NCI-H2029 (cell line): ENCODE measurements at regions not wholly inside any gene's neighbourhood (a gene's known extent, or its start where the extent isn't known, plus 50 kb on each side); places are given as distances from the start of the nearest gene placed in this dataset.

Experiments
- DNase-seq: peaks from one replicate; lab custom pipeline; 2025; lab: John Stamatoyannopoulos, UW

DNA sequence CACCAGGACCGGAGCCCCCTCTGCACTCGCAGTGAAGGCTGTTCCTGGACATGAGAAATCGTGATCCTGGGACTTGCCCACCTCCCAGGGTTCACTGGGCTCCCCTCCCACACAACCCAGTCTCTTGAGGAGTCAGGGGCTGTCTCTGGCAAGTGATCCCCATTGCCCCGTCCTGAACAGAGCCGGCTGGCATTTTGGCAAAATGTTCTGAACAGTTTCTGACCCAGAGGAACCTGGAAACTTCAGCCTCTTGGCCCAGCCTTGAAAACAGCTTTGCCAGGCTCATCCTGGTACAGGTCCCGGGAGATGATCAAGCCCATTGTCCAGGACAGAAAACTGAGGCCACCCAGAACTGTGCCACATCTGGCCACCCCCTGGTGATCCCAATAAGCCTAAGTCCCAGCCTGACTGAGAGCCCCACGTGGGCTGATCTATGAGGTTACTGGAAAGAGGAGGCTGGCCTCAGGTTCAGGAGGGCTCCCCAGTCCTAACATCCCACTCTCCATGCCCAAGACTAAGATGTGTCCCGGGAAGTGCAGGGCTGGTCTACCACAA is 115.7 kb downstream of the OAT start:
- no peak for DNase-seq

DNA sequence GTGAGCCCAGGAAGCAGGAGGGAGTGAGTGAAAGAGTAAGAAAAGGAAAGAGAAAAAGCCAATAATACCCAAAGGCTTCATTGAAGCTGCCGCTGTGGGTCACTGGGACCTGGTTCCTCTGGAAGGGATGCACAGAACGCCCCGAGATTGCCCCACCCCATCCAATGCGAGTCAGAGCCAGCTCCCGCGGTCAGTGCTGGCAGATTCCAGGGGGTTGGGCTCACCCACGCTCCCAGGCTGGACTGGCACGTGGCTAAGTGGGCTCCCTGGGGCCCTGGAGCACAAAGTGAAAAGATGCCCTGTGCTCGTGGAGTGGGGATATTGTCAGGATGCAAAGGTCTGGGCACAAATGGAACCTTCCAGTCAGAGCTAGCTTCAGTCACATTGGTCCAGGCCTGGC is 117.0 kb downstream of the OAT start:
- DNase-seq: no peak

DNA sequence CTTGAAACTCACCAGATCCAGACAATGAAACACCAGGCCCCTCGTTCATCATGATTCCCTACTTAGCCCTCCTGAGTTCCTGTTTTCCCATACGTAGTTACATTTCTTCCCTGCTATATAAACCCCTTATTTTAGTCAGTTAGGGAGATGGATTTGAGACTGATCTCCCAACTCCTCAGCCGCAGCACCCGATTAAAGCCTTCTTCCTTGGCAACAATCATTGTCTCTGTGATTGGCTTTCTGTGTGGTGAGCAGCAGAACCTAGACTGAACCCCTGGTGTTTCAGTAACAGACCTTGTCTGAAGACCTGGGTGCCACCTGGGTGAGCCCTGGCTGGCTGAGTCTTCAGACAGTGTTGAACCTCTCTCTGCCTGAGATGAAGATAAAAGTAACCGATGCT is 118.0 kb downstream of the OAT start:
- no peak for DNase-seq

DNA sequence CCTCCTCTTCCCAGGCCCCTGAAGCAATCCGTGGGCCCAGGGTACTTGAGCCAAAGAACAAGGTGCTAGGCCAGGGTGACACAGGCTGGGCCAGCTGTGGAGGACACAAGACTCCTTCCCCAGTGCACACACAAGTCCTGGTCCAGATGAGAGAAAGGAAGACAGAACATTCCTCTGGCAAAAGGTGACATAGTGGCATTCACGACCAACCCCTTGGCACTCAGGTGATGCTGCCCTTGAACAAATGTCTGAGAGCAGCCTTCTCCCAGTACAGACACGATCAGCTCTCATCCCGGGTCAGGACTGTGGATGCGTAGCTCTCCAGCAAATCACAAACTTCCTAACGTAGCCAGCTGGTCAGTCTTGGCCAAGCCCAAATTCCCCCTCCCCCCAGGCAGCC is 118.5 kb downstream of the OAT start:
- no peak for DNase-seq

DNA sequence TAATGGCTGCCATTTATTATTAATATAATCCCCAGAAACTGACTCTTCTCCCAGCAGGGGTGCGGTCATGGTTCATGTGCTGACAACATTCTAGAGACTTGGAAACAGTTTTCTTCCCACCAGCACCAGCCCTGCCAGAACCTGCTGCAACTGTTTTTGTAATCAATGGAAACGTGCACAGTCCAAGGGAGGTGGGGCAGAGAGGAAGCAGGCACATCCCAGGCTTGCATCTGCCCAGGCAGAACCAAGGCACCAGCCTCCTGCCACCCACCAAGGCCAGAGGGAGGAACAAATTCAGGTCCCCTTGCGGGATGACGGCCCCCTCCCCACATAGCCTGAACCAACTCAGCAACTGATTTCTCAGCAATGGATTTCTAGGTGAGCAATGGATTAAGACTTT is 119.0 kb downstream of the OAT start:
- DNase-seq: no peak

DNA sequence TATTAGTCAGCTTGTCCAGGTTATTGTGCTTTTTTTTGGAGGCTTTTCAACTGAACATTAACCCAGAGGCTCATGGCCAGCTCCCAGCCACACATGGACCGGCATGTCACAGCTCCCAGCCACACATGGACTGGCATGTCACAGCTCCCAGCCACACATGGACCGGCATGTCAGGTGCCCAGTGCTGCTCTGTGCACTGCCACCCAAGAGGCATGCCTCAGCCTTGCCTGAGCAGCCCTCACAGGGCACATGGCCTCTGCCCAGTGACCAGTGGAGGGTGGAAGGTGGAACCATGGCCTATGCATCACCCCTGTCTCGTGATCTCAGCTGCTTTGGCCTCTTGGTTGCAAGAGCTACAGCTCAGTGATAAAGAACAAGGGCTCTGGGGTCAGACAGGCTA is 119.8 kb downstream of the OAT start:
- DNase-seq: no peak

DNA sequence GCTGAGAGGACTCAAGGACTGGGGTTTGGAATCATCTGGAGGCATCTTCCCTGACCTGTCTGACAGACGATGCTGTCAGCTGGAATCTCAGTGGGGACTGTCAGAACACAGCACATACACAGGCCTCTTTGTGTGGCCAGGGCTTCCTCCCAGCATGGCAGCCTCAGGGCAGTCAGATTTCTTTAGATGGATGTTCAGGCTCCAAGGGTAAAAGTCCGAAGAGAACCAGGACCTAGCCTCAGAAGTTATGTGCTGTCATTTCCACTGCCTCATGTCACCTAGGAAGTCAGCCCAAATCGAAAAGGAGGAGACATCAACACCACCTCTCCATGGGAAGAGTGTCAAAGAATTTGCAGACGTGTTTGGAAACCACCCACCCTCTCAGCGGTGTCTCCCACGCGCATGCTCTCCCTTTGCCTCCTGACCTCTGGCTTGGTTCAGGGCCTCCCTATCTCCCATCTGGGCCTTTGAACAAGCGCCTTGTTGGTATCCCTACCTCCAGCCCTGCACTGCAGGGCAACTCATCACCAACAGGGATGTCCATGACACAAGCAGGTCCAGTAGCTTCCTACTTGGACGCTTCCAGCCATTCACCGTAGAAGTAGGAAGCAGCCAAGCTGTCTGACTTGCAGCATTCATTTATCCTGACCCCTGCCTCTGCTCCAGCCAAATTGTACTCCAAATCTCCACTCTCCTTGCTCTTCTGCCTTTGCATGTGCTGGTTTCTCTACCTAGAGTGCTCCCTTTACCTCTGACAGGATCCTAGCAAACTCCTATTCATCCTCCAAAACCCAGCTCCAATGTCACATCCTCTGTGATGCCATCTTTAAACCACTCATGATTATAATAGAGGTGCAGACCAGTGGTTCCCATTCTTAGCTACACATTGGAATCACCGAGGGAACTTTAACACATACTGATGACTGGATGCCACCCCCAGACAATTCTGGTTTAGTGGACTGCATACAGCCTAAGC is 121.6 kb downstream of the OAT start:
- DNase-seq: no peak

DNA sequence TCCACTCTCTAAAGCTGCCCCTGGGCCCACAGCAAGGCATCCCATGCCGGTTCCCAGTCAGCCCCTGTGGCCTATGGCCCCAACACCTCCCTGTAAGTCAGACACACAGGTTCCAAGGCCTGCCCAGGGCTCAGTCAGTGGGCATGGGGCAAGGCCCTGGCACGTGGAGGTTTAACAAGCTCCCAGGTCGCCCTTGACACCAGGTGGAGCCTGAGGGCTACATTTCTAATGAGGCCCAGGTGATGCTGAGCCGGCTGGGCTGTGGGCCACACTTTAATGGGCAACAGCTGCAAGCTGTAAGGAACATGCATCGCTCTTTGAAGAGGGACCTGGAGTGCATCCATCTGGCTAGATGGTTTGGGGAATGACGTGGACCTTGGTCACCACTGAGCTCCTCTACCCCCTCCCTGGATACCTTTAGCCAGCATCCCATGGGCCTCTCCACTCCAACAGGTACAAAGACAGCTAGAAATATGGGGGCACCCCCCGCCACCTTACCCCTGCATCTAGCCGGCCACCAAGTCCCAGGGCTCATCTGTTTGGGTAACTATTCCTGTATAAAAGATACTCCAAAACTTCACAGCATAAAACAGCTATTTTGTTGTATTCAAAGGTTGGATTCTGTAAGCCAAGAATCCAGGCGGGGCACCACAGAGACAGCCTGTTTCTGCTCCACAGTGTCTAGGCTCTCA is 122.5 kb downstream of the OAT start:
- peak; percentile 64 for DNase-seq

DNA sequence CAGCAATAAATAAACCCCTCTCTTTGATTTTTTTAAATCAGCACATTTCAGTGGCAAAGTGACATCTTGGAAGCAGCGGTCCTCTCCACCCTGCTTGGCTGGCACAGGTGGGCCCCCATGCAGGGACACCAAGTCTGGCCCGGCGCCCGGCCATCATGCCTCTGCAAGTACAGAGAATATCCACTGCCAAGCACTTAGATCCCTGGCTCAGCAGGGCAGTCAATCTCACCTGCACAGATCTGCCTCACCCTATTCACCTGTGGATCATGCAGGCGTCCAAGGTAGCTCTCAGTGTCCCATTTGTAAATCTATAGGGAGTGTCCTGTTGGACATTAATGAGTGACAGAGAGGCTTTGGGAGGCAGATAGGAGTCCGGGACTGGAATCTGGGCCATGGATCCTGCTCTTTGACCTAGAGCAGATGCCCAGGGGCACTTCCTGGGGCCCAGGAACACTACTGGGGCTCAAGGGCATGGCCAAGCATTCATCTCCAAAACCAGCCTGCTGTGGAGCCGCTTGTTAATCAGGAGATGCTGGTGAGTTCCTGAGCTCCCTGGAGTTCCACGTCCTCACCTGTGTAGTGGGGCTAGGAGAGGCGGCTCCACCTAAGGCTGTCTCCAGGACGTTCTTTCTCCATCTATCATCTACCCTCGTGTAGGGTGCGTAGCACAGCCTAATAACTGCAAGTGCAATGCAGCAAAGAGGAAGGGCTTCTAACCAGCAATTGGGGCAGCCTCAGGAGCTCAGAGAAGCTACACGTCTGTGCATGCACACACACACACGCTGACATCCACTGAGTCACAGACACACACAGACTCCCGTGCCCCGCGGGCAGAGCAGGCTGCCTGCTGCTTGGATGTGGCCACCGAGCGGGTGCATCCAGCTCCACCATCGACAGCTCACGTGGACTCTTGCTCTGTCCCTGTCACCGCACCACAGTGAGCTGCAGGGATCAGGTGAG is 123.6 kb downstream of the OAT start:
- DNase-seq: no peak

DNA sequence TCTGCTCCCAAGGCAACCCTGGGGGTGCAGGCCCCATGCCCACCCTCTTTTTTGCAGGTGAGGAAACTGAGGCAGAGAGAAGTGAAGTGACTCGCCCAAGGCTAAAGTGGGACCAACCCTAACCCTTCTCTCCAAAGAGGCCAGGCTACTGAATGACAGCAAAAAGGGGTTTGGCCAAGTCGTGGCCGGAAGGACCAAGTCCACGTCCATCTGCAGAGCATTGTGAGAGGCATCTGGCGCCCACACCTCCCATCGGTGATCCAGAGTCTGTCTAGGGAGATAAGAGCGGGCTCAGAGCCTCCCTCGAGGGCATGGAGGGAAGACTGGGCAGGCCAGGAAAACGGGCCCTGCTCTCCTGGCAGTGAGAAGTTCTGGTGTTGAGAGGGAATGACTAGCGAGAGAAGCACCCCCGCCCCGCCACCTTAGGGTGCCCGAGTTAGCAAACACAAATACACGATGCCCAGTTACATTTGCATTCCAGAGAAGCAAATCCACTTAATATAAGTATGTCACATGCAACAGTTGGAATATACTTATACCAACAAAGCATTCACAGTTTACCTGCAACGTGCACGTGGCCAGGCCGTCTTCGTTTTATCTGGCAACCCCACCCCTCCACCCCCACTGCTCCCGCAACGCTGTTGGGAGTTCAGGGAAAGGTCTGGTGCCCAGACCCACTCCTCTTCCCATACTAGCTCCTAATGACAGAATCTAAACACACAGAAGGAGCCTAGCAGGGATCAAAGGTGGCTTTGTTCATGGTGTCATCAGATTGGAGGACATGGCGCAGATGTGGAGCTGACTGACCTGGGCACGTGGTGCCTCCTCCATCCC is 124.9 kb downstream of the OAT start:
- no peak for DNase-seq

DNA sequence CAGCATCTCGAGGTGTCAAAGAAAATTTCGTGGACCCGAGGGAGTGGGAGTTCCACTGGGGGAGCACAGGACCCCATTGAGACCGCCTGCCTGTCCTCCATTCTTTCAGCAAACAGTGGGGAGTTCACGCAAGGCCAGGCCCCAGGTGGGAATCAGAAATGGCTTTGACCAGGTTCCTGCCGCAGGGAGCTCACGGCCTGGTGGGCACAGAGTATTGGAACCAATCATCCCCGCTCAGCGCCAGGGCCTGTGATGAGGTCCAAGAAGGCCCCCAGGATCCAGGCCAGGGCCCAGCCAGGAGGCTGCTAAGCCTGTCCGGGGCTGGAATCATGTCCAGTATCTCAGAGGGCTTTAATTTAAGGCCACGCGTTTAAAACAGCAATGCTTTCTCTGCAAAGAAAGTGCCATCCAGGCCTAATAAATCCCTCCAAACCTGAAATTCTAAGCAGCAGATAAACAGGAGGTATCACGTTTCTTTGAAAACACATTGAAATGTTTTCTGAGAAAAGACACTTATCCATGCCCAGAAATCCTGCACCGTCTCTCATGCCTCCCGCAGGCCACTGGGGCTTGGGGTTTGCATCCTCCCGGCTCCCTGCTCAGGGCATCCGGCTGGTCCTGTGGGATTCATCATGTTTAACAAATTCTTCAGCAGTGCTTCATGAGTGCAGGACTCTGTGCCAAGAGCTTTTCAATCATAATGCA is 125.7 kb downstream of the OAT start:
- DNase-seq: no peak

DNA sequence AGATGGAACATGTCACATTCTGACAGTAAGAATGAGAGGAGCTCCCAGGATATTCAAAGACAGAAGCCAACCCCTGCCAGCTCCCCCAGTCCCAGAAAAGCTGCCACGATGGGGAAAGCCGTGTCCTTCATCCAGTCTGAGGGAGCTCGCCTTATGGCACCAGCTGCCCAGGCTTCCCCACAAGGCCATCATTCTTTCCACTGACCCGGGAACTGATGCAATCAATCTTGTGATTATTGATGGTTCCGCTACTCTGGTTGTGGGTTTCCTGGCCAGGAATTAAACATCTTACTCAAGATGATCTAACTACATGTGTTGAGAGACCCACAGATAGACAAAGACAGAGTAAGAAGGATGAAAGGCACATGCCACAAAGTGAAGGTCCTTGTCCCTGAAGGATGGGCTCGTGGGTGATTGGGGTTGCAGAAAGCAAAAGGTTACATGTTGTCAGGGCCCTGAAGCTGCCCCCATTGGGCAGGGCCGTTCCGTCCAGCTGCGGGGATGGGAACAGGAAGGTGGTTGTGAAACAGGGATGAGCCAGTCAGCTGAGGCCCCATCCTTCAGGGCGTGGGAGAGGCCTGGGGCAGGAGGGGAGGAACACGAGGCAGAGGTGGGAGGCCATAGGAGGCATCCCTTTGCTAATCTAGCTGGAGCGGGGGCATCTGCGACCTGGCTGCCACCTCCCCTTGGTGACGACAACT is 127.6 kb downstream of the OAT start:
- DNase-seq: no peak

DNA sequence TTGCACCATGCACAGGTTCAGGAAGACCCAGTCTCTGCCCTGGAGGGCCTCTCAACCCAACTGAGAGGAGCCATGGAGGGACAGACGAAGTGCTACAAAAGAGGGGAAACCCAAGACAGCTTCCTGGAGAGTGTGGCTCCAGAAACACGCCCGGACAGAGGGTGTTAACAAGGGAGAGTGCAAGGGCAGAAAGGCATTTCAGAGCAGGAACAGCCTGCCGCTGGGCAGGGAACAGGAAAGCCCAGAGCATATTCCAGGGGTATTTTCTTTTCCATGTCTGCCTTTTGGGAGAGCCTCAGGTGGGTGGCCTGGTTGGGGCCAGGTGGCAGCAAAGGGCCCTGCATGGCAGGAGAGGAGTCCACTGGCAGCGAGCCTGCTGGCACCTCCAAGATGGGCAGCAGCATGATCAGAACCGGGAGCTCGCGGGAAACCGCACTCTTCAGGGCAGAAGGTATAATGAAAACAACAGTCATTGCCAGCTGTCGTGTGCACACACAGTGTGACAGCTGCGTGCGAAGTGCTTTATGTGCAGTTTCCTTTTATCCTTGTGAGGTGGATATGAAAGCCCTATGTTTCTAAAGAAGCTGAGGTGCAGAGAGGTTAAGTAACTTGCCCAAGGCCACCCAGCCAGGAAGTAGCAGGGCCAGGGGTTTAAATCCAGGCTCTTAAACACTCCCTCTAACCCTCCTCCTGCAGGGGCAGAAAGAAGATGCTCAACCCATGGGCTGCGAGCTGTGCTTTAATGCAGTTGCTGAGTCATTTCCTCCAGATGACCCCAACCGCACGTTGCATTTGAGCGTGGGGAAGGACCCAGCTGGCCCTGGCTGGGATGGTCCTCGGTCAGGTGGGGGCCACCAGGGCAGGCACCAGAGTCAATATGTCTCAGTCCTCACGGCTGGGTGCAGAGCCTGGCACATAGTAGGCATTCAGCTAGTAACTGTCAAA is 128.6 kb downstream of the OAT start:
- peak; percentile 52 for DNase-seq

DNA sequence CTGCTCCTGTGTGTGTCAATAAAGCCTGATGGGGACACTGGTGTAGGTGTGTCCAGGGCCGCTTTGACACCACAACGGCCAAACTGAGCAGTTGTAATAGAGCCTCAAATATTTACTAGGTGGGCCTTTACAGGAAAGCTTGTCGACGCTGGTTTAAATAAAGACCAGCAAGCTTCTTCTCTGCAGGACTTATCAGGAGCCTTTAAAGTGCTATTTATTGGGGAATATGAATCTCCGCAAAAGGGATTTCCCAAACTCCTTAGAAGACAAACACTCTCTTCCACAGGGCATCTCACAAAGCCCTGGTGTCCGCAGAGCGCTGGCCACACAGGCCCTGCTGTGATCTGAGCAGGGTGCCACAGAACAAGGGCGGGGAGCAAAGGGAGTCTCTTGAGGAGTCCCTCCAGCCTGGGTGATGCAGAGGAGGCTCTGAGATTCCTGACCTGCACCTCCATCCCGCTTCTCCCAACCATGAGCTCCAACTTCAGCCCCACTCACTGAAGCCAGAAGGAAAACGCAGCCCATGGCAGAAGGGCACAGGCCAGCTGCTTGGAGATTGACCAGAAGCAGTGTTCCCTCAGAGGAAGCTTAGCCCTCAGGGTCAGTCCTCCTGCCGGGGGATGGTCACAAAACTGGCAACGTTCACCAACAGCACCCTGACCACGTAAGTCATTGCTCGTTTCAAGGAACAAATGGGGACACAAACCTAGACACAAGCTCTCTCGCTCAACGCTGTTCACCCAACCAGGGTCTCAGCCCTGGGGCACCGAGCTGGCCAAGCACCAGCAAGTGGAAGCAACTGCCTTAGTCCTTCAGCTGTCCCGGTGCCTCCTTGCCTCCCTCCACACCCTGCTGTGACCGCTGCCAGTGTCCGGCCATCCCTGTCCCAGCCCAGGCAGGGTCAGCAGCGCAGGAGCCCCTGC is 129.5 kb downstream of the OAT start:
- DNase-seq: no peak

DNA sequence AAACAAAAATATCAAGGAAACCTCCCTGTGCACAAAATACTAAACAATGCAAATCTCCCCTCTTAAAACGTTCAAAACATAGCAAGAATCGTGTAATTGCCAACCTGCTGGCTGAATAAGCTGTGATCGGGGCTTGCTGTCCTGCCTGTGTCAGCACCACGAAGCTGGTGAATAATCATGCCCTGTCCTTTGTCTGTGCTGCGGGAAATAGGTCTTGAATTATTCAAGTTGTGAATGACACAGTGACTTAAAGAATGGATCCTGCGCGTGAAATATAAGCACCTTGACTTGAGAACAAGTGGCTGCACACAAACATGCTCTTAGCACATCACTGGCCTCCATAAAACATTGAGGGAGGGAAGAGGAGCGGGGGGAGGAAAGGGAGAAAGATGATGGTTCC is 130.2 kb downstream of the OAT start:
- DNase-seq: no peak

DNA sequence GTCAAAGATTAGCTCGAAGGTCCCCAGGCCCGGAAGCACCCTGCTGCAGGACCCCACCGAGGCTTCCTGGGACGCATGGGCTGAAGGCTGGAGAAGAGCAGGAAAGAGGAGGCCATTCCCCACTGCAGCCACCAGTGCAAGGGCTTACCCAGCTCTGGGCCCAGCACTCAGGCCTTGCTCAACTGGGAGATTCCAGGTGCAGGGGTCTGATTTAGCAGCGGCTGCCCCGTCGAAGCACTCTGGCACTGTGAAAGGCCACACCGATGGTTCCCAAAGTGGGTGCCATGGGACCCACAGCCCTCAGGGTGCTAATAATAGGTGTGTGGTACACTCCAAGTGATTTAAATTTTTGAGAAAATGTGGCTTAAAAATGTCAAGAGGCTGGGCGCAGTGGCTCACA is 130.9 kb downstream of the OAT start:
- DNase-seq: no peak

DNA sequence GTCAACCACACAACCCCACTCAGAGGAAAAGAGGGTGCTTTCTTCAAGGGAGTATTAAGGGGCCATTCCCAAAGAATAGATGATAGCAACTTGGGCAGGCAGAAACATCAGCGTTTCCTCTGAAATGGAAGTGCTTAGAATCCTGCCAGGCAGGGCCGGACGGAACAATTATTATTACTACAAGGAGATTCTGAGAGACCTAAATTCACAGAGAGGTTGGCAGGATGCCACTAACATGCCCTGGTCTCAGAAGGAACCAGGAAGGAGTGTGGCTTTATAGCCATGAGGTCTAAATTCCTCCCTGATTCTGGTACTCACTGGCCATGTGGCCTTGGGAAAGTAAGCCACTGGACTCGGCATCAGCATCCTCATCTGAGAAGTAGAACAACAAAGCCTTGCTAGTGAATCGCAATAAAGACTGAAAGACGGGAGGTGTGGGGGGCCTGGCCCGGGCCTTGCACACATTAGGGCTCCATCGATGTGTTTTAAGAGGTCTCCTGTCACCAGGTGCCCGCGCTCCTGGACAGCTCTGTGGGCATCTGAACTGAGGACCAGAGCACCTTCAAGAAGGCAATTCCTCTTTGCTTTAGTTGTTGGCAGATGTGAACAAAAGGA is 131.5 kb downstream of the OAT start:
- DNase-seq: no peak
